ENCODE measurements at regions not wholly inside any gene's neighbourhood (a gene's known extent, or its start where the extent isn't known, plus 50 kb on each side); places are given as distances from the start of the nearest gene placed in this dataset.

- TF ChIP-seq EP300 (IDR thresholded peaks at IDR 0.05): no peak
- Histone ChIP-seq H3K27ac (no peak overlapping the region), H3K4me3 (no peak overlapping the region), H3K4me1 (no peaks in the 10 kb centered on the region), H3K36me3 (no peaks in the 10 kb centered on the region), H3K9me3 (peaks cover 0 to 8% (median 3%) of the 10 kb centered on the region in 4 donors), H3K27me3 (no peaks in the 10 kb centered on the region)
- DNase-seq: no peak
- WGBS, 2 donors: 92 to 98% methylated on average over 4 of the region's 4 CpGs
- ATAC-seq (ENCODE audit: low FRiP score in 2 of 2): no peak
Measured at GRCh38 chr2:185035906-185036305, 437.6 kb downstream of the ZNF804A start.

GRCh38 chr2:185044323-185044874 is 446.1 kb downstream of the ZNF804A start:
- WGBS, 2 donors: 92 to 94% methylated on average over 7 of the region's 7 CpGs
- H3K4me1 ChIP-seq: no peaks in the 10 kb centered on the region
- no peak overlapping the region for H3K4me3 ChIP-seq
- DNase-seq (no peak), ATAC-seq (ENCODE audit: low FRiP score in 2 of 2) (no peak)
- no peaks in the 10 kb centered on the region for H3K36me3 ChIP-seq
- H3K27ac ChIP-seq: no peak overlapping the region
- no peak for TF ChIP-seq POLR2AphosphoS5 (IDR thresholded peaks at IDR 0.05)
- TF ChIP-seq CTCF (IDR thresholded peaks at IDR 0.05): no peak
- no peak for TF ChIP-seq EP300 (IDR thresholded peaks at IDR 0.05)
- TF ChIP-seq POLR2A (IDR thresholded peaks at IDR 0.05): no peak
- peaks cover 0 to 17% (median 10%) of the 10 kb centered on the region in 4 donors for H3K9me3 ChIP-seq
- no peaks in the 10 kb centered on the region for H3K27me3 ChIP-seq

GRCh38 chr2:185050804-185051203 is 452.5 kb downstream of the ZNF804A start:
- H3K4me3 ChIP-seq: no peak overlapping the region
- H3K36me3 ChIP-seq: no peaks in the 10 kb centered on the region
- no peak for ATAC-seq (ENCODE audit: low FRiP score in 2 of 2)
- H3K4me1 ChIP-seq: no peaks in the 10 kb centered on the region
- H3K27ac ChIP-seq: no peak overlapping the region
- H3K27me3 ChIP-seq: no peaks in the 10 kb centered on the region
- H3K9me3 ChIP-seq: no peaks in the 10 kb centered on the region
- 78 to 91% methylated on average over 2 of the region's 2 CpGs for WGBS, 2 donors
- DNase-seq: no peak
- TF ChIP-seq POLR2AphosphoS5 (IDR thresholded peaks at IDR 0.05) (no peak), CTCF (IDR thresholded peaks at IDR 0.05) (no peak), POLR2A (IDR thresholded peaks at IDR 0.05) (no peak), EP300 (IDR thresholded peaks at IDR 0.05) (no peak)

- no peak for DNase-seq
- TF ChIP-seq POLR2AphosphoS5 (IDR thresholded peaks at IDR 0.05) (no peak), EP300 (IDR thresholded peaks at IDR 0.05) (no peak), POLR2A (IDR thresholded peaks at IDR 0.05) (no peak)
- WGBS, 2 donors: 72 to 77% methylated on average over 1 of the region's 1 CpG
- no peaks in the 10 kb centered on the region for H3K9me3 ChIP-seq
- H3K27ac ChIP-seq: no peak overlapping the region
- H3K36me3 ChIP-seq: no peaks in the 10 kb centered on the region
- no peak overlapping the region for H3K4me3 ChIP-seq
- H3K4me1 ChIP-seq: no peaks in the 10 kb centered on the region
- no peaks in the 10 kb centered on the region for H3K27me3 ChIP-seq
- ATAC-seq (ENCODE audit: low FRiP score in 2 of 2): no peak
Measured at GRCh38 chr2:185063761-185064160, 465.4 kb downstream of the ZNF804A start.

GRCh38 chr2:185066128-185066527 is 467.8 kb downstream of the ZNF804A start:
- DNase-seq (no peak), ATAC-seq (ENCODE audit: low FRiP score in 2 of 2) (no peak)
- 70 to 84% methylated on average over 1 of the region's 1 CpG for WGBS, 2 donors
- H3K4me3 ChIP-seq: no peak overlapping the region
- no peaks in the 10 kb centered on the region for H3K36me3 ChIP-seq
- no peak overlapping the region for H3K27ac ChIP-seq
- H3K4me1 ChIP-seq: no peaks in the 10 kb centered on the region
- no peaks in the 10 kb centered on the region for H3K27me3 ChIP-seq
- no peaks in the 10 kb centered on the region for H3K9me3 ChIP-seq
- no peak for TF ChIP-seq POLR2A (IDR thresholded peaks at IDR 0.05)
- TF ChIP-seq EP300 (IDR thresholded peaks at IDR 0.05): no peak
- TF ChIP-seq POLR2AphosphoS5 (IDR thresholded peaks at IDR 0.05): no peak

GRCh38 chr2:185069107-185069506 is 470.8 kb downstream of the ZNF804A start:
- Histone ChIP-seq H3K9me3 (no peaks in the 10 kb centered on the region), H3K4me3 (no peak overlapping the region), H3K27me3 (no peaks in the 10 kb centered on the region), H3K36me3 (no peaks in the 10 kb centered on the region), H3K27ac (no peak overlapping the region), H3K4me1 (no peaks in the 10 kb centered on the region)
- DNase-seq: no peak
- 61% methylated on average over 2 of the region's 2 CpGs for WGBS, 2 donors
- TF ChIP-seq EP300 (IDR thresholded peaks at IDR 0.05) (no peak), CTCF (IDR thresholded peaks at IDR 0.05) (no peak), POLR2AphosphoS5 (IDR thresholded peaks at IDR 0.05) (no peak), POLR2A (IDR thresholded peaks at IDR 0.05) (no peak)
- no peak for ATAC-seq (ENCODE audit: low FRiP score in 2 of 2)

Data from upper lobe of left lung (tissue), 6 donors.